GM12874 (cell line): ENCODE measurements at regions not wholly inside any gene's neighbourhood (a gene's known extent, or its start where the extent isn't known, plus 50 kb on each side); places are given as distances from the start of the nearest gene placed in this dataset.

ENCODE experiments used
- CTCF ChIP-seq: IDR thresholded peaks from 2 replicates; pipeline ENCODE4 v1.5.1; 2011; ENCODE audit warnings: low read depth, mild to moderate bottlenecking, control low read depth, low read length, moderate library complexity; ENCODE audit not compliant: insufficient read depth

DNA sequence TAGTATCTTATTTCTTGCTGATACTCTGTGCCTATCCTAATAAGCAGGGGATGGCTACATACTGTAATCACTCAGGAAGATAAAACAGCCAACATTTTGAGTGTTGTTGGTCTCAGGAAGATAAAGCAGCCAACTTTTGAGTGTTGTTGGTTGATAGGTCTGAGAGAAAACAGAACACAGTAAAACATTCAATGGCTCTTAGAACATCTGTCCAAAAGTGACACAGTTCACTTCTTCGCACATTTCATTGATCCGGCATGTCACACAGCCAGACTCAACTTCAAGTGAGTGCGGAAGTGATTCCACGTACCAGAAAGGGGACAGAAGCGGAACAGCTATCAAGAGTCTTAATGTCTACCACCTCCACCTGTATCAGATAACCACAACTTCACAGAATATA is 87.3 kb upstream of the DMD start:
- TF ChIP-seq CTCF: no peak

DNA sequence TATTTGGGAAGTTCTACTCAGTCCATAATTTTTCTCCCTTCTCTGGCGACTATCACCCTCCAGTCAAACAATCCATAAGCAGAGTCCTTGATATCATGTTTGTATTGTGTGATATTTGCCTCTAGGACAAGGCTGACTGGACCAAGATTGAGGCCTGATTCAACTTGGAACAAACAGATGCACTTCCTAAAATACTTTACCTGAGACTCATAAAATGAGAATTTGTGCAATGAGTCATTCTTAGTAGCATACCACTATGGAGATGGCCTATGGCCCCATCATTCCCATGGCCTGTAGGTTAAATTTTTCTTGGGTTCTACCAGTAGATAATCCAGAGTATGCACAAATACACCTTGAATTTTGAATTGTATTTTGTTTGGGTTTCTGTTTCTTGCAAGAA is 74.2 kb upstream of the DMD start:
- no peak for TF ChIP-seq CTCF

- TF ChIP-seq CTCF: no peak
Observed at GRCh38 chrX:33277046-33277445, 65.7 kb upstream of the DMD start.

DNA sequence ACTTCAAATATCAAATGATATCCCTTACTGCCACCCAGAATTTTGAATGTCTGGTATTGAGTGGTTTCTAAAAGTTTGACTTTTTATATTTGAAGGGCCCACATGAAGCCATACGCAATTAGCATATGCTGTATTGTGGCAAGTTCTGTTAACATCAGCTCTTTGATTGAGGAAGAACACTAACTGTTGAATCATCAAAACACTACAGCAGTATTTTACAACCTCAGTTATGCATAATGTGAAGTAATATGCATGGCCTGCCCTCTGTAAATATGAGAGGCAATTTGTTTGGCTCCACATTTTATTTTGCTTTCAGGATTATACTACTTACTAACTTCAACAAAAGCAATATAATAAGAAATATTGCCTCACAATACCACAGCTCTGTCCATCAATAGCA is 62.2 kb upstream of the DMD start:
- TF ChIP-seq CTCF: no peak

GRCh38 chrX:33272986-33273385 is 61.6 kb upstream of the DMD start:
- no peak for TF ChIP-seq CTCF
